SKM-1 treated with dmso at 0.1 percent for 144 hours (cell line): ENCODE measurements at regions not wholly inside any gene's neighbourhood (a gene's known extent, or its start where the extent isn't known, plus 50 kb on each side); places are given as distances from the start of the nearest gene placed in this dataset.

Experiments
- DNase-seq: peaks from one replicate; lab custom pipeline; 2025; ENCODE audit not compliant: unreplicated experiment; lab: John Stamatoyannopoulos, UW

- DNase-seq: no peak
Observed at GRCh38 chr16:55113210-55113609, 182.5 kb downstream of the IRX5 start.

GRCh38 chr16:55115506-55115905 lies 184.8 kb downstream of the IRX5 start:
- DNase-seq: peak; percentile 86

GRCh38 chr16:55116165-55116920 lies 185.7 kb downstream of the IRX5 start:
- DNase-seq: no peak

- no peak for DNase-seq
Observed at GRCh38 chr16:55118701-55119260, 188.1 kb downstream of the IRX5 start.

GRCh38 chr16:55120408-55120807 lies 189.7 kb downstream of the IRX5 start:
- DNase-seq: no peak

- no peak for DNase-seq
Observed at GRCh38 chr16:55120826-55121225, 190.2 kb downstream of the IRX5 start.

GRCh38 chr16:55123652-55124051 lies 193.0 kb downstream of the IRX5 start:
- DNase-seq: no peak

GRCh38 chr16:55125818-55126385 lies 195.2 kb downstream of the IRX5 start:
- DNase-seq: no peak

- DNase-seq: no peak
Observed at GRCh38 chr16:55126456-55126855, 195.8 kb downstream of the IRX5 start.

GRCh38 chr16:55130456-55130855 lies 193.5 kb upstream of the IRX6 start:
- DNase-seq: no peak

GRCh38 chr16:55130911-55131310 lies 193.1 kb upstream of the IRX6 start:
- DNase-seq: no peak

- DNase-seq: no peak
Observed at GRCh38 chr16:55133654-55134053, 190.3 kb upstream of the IRX6 start.

GRCh38 chr16:55136356-55137150 lies 187.4 kb upstream of the IRX6 start:
- DNase-seq: no peak

GRCh38 chr16:55138298-55138697 lies 185.7 kb upstream of the IRX6 start:
- no peak for DNase-seq

GRCh38 chr16:55142405-55142804 lies 181.6 kb upstream of the IRX6 start:
- DNase-seq: no peak

GRCh38 chr16:55144651-55145050 lies 179.4 kb upstream of the IRX6 start:
- no peak for DNase-seq

- no peak for DNase-seq
Observed at GRCh38 chr16:55145771-55146603, 178.0 kb upstream of the IRX6 start.

GRCh38 chr16:55146966-55147365 lies 177.0 kb upstream of the IRX6 start:
- no peak for DNase-seq

GRCh38 chr16:55147396-55147795 lies 176.6 kb upstream of the IRX6 start:
- DNase-seq: no peak

GRCh38 chr16:55149622-55150021 lies 174.4 kb upstream of the IRX6 start:
- DNase-seq: no peak
